HEK293 (cell line): ENCODE measurements at regions not wholly inside any gene's neighbourhood (a gene's known extent, or its start where the extent isn't known, plus 50 kb on each side); places are given as distances from the start of the nearest gene placed in this dataset.

ENCODE experiments used
- BCL11A ChIP-seq: fragments of 450-650 bp; formaldehyde crosslinking; IDR thresholded peaks from 2 replicates; pipeline ENCODE4 v1.5.1; 2016; ENCODE audit warnings: low read depth, missing biosample characterization, missing genetic modification characterization
- CTCF ChIP-seq: fragments of 450-650 bp; formaldehyde crosslinking; IDR thresholded peaks from 2 replicates; pipeline ENCODE4 v1.5.1; 2016; ENCODE audit warnings: missing biosample characterization, missing genetic modification characterization
- ZBTB49 ChIP-seq: fragments of 450-650 bp; formaldehyde crosslinking; IDR thresholded peaks from 2 replicates; pipeline ENCODE4 v1.5.1; 2016; ENCODE audit warnings: missing biosample characterization, missing genetic modification characterization, low read depth
- ZNF585B ChIP-seq: fragments of 450-650 bp; formaldehyde crosslinking; IDR thresholded peaks from 2 replicates; pipeline ENCODE4 v1.5.1; 2016; ENCODE audit warnings: missing biosample characterization, missing genetic modification characterization
- ZNF792 ChIP-seq: fragments of 450-650 bp; formaldehyde crosslinking; IDR thresholded peaks from 2 replicates; pipeline ENCODE4 v1.5.1; 2016; ENCODE audit warnings: missing biosample characterization, missing genetic modification characterization
- ZSCAN16 ChIP-seq: fragments of 450-650 bp; formaldehyde crosslinking; IDR thresholded peaks from 2 replicates; pipeline ENCODE4 v1.5.1; 2016; ENCODE audit warnings: missing biosample characterization, missing genetic modification characterization

- TF ChIP-seq CTCF (no peak), ZNF792 (tag by site-specific recombination) (no peak), ZNF585B (tag by site-specific recombination) (no peak), BCL11A (no peak), ZBTB49 (no peak), ZSCAN16 (no peak)
These were observed 60.0 kb upstream of the HMCN1 start for GRCh38 chr1:185674201-185674600.
